WI38 (cell line): ENCODE measurements at regions not wholly inside any gene's neighbourhood (a gene's known extent, or its start where the extent isn't known, plus 50 kb on each side); places are given as distances from the start of the nearest gene placed in this dataset.

Experiments
- H3K4me3 ChIP-seq: 2 replicates; pipeline ENCODE4 v1.5.1; 2011; ENCODE audit warnings: low read depth, mild to moderate bottlenecking, control low read depth, low read length
- TF ChIP-seq, protein P1 (sequence below): IDR thresholded peaks from 2 replicates; pipeline ENCODE4 v1.5.1; 2012; ENCODE audit warnings: low read depth, mild to moderate bottlenecking, control low read depth, low read length

GRCh38 chr15:79602731-79603130 lies 170.6 kb downstream of the MINAR1 start:
- TF ChIP-seq, protein P1, sequence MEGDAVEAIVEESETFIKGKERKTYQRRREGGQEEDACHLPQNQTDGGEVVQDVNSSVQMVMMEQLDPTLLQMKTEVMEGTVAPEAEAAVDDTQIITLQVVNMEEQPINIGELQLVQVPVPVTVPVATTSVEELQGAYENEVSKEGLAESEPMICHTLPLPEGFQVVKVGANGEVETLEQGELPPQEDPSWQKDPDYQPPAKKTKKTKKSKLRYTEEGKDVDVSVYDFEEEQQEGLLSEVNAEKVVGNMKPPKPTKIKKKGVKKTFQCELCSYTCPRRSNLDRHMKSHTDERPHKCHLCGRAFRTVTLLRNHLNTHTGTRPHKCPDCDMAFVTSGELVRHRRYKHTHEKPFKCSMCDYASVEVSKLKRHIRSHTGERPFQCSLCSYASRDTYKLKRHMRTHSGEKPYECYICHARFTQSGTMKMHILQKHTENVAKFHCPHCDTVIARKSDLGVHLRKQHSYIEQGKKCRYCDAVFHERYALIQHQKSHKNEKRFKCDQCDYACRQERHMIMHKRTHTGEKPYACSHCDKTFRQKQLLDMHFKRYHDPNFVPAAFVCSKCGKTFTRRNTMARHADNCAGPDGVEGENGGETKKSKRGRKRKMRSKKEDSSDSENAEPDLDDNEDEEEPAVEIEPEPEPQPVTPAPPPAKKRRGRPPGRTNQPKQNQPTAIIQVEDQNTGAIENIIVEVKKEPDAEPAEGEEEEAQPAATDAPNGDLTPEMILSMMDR, result no peak
- no peak overlapping the region for H3K4me3 ChIP-seq

DNA sequence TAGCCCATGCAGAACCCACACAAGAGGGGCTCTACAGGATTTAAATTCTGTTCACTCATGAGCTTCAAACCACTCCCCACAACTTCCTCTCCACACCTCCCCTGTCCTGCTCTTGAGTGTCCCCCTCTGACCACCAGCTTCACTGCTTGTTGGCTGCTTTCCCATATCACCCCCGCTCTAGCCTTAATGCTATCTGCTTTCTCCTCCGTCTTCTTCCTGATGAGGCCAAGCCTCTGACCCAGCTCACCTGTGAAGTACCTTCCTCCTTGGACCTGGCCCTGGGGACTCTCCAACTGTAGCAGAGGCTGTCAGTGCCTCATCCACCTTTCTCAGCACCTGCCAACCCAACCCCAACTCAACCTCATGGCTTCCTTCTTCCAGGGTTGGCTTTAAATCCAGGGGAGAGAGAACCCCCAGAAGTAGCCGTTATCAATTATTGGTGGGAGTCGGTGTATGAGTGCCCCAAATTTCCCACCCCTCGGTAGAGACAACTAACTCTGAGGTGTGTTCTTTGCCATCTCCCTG lies 174.8 kb downstream of the MINAR1 start:
- TF ChIP-seq, protein P1, result no peak
- H3K4me3 ChIP-seq, result no peak overlapping the region

DNA sequence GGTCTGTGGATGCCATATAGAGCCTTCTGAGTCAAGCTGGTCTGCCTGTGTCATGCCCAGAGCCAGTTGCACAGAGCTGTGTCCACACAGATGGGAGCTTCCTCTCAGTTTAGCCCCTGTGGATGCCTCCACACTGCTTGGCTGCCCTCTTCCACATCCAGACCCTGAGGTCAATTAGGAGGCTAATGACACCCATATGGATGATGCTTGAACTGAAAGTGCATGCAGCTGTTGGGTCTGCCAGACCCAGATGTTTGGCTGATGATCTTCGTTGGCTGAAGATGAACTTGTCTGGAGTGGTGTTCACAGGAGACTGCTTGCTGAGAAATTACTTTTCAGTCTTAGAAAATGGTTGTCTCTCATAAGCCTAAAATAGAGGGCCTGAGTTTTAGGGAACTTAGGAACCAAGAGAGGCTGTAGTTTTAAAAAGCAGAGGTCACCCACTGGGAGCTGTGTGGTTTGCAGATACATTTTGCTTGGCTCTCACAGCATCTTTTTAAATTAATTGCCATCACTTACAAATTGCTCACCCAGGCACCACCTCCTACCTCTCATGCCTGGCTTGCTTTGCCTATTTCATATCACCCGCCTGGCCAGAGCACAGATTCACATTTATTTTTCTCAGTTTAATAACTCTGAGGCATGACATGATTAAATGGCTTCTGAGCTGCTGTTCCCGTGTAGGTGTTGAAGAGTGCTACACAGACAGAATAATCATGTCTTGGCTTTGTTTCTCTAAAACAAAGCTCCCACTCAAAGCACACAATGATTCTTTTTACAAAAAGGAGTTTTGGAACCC lies 176.1 kb downstream of the MINAR1 start:
- H3K4me3 ChIP-seq, result no peak overlapping the region
- TF ChIP-seq, protein P1, result no peak

DNA sequence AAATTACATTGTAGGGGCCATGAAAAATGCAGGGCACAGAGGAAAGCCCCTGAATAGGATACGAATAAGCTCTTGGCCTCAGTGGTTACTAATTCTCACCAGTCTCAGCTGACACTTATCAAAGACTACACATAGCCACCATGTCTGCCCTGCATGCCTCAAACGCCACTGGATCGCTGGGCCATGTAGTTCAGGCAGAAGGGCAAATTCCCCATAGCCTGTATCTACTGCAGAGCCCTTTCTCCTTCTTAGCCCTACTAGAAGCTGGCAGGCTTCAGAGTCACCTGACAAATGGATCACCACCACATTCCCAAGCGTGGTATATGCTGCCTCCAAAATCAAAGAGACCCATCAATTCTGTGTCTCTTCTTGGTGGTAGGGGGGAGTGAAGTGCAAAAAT lies 177.4 kb downstream of the MINAR1 start:
- no peak overlapping the region for H3K4me3 ChIP-seq
- TF ChIP-seq, protein P1, result no peak

GRCh38 chr15:79610021-79610420 lies 177.9 kb downstream of the MINAR1 start:
- TF ChIP-seq, protein P1, result no peak
- no peak overlapping the region for H3K4me3 ChIP-seq

DNA sequence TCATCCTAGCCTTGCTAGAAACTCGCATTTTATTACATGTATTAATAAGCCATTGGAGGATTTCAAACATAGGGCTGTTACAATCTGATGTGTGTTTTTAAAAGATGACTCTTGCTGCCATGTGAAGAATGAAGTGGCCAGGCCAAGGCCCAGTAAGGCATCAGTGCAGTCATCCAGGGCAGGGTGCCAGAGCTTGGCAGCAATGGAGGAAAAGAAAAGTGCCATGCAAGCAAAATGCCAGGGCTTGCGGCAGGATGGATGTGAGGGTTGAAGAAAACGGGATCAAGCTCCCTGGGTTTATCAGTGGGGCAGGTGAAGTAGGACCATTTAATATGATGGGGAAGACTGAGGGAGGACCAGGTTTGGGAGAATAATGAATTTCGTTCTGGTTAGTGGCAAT lies 183.6 kb downstream of the MINAR1 start:
- TF ChIP-seq, protein P1, result no peak

DNA sequence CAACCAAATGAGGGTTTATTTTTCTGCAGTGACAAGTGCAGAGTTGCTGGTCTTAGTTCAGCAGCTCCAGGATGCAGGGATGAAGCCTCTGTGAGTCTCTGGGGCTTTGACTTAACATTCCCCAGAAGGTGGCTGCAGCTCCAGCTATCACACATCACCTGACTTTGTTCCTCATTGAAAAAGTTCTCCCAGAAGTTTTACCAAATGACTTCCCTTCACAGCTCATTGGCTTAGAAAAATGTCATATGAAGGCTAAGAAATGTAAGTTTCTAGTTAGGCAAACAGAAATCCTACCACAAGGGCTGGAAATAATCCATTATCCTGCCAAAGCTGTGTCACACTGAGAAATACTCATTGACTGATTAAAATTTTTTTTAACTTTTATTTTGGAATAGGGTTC lies 184.9 kb downstream of the MINAR1 start:
- H3K4me3 ChIP-seq, result no peak overlapping the region
- TF ChIP-seq, protein P1, result no peak

More for the DNA sequence above, 183.6 kb downstream of the MINAR1 start:
- H3K4me3 ChIP-seq, result no peak overlapping the region
